ENCODE measurements at regions not wholly inside any gene's neighbourhood (a gene's known extent, or its start where the extent isn't known, plus 50 kb on each side); places are given as distances from the start of the nearest gene placed in this dataset.

- DNase-seq: no peak
Measured at GRCh38 chr2:234438305-234438977, 58.4 kb downstream of the ARL4C start.

- peak; percentile 65 for DNase-seq
Measured at GRCh38 chr2:234437642-234438304, 59.1 kb downstream of the ARL4C start.

DNA sequence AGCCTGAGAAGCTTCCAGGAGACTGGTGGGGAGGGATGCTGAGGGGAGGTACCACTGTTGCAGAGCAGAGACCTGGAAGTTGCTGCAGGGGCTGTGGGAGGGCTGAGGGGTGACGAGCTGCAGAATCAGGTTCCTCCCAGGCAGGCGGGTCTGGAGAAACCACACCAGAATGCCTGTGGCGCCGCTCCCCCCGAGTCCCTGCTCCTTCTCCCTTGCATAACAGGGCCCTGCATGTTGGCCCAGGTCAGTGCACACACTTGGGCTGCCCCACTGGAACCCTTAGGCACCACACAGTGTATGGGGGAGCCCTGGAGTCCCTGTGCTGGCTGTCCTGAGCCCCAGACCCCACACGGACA, 60.4 kb downstream of the ARL4C start:
- DNase-seq: no peak

DNA sequence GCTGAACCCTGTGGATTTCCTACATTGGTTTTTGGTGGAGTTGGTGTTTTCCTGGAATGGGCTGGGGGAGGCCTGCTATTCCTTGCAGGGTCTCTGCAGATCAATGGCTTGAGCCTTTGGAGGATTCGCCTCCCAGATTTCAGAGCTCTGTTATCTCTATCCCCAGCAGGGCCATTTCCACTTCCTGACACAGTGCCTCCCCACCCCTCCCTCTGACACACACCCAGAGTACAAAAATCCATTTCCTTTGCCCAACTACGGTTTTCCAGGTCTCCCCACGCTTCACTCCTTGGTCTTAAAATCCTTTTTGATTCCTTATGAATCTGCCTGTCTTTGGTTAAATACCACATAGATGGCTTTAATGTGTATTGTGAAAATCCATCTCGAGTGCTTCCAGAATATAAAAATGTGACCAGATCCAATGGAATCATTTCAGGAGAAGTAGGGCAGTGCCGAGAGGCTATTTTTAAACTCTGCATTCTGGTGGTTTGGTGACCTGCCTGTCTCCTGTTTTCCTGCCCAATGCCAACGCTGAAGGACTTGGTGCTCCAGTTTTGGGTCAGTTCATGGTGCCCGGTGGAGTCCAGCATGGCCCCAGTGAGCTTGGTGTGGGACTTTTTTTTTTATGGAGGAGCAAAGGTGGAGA, 60.9 kb downstream of the ARL4C start:
- no peak for DNase-seq

GRCh38 chr2:234433201-234433600, 63.7 kb downstream of the ARL4C start:
- no peak for DNase-seq

GRCh38 chr2:234430871-234431270, 66.0 kb downstream of the ARL4C start:
- DNase-seq: no peak

- DNase-seq: no peak
Measured at GRCh38 chr2:234429265-234429664, 67.6 kb downstream of the ARL4C start.

DNA sequence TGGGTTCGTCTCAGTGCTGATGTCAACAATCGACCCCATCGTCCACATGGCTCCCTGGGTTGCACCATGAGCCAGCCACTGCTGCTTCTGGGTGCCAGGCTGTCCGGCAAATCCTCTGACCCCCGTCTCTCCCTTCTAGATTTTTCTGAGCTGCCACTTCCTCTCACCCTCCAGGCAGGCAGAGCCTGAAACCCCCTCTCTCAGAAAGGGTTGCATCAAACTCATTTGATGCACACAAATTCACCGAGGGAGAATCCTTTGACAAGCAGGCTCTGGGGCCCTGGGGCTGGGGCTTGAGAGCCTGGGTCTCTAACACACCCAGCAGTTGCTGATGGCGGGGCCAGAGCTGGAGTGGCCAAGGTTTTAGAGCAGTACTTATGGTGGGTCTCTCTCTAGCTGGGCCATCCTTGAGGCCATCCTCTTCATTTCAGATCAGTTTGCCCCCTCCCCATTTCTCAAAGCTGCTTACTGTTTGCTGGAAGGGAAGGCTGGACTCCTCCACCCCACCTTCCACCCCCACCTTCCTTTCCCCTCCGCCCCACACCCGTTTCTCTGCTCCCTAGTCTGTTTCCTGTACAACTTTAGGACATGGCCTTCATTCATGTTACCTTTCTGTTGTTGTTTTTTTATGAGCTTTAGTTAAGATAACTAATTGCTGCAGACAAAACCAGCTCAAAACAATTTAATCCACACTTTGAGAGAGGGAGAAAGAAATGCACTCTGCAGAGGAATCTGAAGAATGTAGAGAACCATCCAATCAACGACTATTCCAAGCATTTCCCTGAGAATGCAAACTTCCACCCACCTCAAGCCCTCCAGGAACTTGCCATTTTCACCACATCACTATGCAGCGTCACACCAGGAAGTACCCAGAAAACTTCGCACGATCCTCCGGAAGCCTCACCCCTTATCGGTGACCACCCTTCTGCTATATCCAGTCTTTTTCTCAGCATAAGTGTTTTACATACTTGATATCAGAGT, 69.5 kb downstream of the ARL4C start:
- DNase-seq: no peak

DNA sequence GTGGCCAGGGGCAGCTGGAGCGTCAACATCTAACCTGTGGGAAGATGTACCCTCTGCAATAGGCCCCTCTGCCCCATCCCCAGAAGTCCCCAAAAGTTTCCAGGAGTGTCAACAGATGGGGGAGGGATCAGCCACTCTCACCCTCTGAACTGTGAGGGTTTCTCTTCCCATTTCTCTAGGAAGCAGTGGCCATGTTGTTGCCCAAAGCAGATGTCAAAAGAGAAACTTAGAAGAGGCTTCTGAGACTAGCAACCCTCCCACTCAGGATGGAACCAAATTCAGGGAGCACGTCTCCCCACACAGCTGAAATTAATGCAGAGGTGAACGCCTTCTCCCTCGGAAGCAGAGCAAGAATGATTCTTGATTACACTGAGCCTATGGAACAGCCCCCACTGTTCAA, 70.3 kb downstream of the ARL4C start:
- no peak for DNase-seq

- DNase-seq: no peak
Measured at GRCh38 chr2:234425639-234426603, 71.0 kb downstream of the ARL4C start.

DNA sequence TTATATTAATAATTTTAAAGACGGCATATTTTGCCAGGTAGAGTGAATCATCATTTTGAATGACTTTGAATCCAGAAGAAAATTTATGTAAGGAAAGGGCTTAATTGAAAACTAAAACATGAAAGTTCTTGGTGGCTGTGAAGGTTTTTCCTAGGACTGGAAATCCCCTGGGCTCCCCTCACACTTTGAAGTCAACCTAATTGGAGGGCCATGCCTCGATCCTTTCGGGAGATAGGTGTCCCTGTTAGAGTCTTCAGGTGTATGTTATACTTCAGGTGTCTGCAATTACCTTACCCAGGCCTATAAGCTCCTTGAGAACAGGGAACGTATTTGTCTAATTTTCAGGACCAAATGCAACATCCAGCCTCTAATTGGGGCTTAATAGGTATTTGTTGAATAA, 73.0 kb downstream of the ARL4C start:
- no peak for DNase-seq

- DNase-seq: no peak
Measured at GRCh38 chr2:234422981-234423431, 73.9 kb downstream of the ARL4C start.

DNA sequence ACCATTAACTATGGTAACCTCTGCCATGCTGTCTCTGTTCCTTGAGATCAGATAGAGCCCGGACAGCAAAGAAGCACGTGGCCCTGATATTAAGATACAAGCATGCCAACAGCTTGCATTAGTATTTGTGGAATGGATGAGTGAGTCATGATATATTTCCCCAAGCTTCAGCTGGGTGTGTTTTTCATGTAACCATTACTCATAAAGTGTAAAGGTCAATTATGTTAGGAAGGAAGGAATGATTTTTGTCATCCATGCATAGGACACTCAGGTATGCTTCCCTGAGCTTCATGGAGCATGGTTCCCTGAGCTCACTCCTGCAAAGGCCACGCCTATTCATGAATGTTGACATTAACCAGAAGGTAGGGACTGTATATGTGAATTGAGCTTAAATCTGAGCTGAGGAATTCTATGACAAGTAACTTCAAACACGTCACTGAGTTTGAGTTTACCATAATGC, 74.6 kb downstream of the ARL4C start:
- DNase-seq: no peak

- no peak for DNase-seq
Measured at GRCh38 chr2:234420408-234420807, 76.5 kb downstream of the ARL4C start.

- DNase-seq: no peak
Measured at GRCh38 chr2:234419726-234420125, 77.2 kb downstream of the ARL4C start.

DNA sequence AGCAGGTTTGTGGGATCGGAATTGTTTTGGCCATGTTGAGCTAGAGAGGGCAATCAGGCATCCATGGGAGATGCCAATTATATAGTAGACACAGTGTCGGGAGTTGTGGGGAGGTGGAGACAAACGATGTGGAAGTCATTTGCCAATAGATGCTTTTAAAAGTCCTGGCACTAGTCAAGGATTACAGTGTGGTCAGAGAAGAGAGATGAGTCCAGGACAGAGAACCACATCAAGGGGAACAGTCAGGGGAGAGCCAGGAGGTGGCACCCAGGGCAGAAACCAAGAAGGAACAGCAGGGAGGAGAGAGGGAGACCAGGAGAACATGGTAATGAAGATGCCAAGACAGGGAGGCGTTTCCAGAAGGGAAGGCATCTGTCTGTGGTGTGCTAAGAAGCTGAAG, 81.2 kb downstream of the ARL4C start:
- no peak for DNase-seq

GRCh38 chr2:234414596-234414995, 82.3 kb downstream of the ARL4C start:
- DNase-seq: no peak

- no peak for DNase-seq
Measured at GRCh38 chr2:234412726-234413125, 84.2 kb downstream of the ARL4C start.

DNA sequence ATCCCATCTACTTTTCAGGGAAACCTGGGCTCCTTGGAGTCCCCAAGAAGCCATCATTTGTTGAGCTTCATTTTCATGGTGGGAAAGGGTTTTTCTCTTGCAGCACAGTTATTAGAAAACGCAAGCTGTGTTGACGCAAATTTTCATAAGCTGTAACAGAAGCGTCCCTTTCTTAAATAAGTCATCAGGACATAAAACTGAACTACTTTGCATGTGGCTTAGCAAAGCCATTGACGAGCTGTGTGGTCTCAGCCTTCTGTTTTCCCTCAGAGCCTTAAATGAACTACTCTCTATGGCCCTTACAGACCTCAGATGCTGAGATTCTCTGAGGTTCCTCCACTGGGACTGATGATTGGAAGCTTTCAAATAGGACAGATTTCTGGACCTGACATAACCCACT, 85.1 kb downstream of the ARL4C start:
- no peak for DNase-seq

DNA sequence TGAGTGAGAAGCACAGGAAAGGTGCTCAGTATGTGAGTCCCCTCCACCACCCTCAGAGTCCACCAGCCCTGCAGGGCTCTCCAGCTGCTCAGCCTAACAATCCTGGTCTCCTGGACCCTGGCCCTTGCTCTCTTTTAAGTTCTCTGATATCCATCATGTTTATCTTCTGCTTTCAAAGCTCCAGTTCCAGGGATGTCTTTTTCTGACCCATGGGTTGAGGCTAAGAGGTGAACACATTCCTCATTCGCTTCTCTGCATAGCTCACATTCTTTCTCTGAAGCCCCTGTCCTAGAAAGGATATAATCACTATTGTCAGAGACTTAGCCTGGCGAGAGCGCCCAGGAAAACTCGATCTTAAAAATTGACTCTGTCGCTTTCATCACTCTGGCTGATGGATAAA, 86.4 kb downstream of the ARL4C start:
- no peak for DNase-seq

- no peak for DNase-seq
Measured at GRCh38 chr2:234409590-234409989, 87.3 kb downstream of the ARL4C start.

- no peak for DNase-seq
Measured at GRCh38 chr2:234406085-234406484, 90.8 kb downstream of the ARL4C start.
